ENCODE measurements at regions not wholly inside any gene's neighbourhood (a gene's known extent, or its start where the extent isn't known, plus 50 kb on each side); places are given as distances from the start of the nearest gene placed in this dataset.

- Histone ChIP-seq H3K4me2 (ENCODE audit: extremely low read depth, insufficient read depth, low read length) (no peak overlapping the region), H3K9ac (ENCODE audit: insufficient read depth, low read length) (no peak overlapping the region), H3K36me3 (ENCODE audit: control insufficient read depth, insufficient read depth, low read length) (no peaks in the 10 kb centered on the region), H2AFZ (ENCODE audit: low read length) (no peak overlapping the region), H3K9me3 (ENCODE audit: control insufficient read depth, insufficient read depth, low read depth, low read length) (no peaks in the 10 kb centered on the region), H3K79me2 (ENCODE audit: control insufficient read depth, insufficient read depth, low read length) (no peaks in the 10 kb centered on the region), H3K27me3 (ENCODE audit: control insufficient read depth, insufficient read depth, low read length) (no peaks in the 10 kb centered on the region), H3K4me1 (ENCODE audit: control insufficient read depth, extremely low read depth, insufficient read depth, low read length) (no peaks in the 10 kb centered on the region), H3K27ac (ENCODE audit: insufficient read depth, low read length) (no peak overlapping the region), H4K20me1 (ENCODE audit: control insufficient read depth, extremely low read depth, insufficient read depth, low read length) (no peaks in the 10 kb centered on the region), H3K4me3 (replicated peaks in 1 of 4; ENCODE audit: control extremely low read depth in 1 of 4, insufficient read depth in 1 of 4, low read depth in 3 of 4, low read length in 4 of 4) (no peak overlapping the region)
- TF ChIP-seq CTCF (conservative IDR thresholded peaks at IDR 0.05 in 1 of 2, IDR thresholded peaks at IDR 0.05 in 1 of 2; ENCODE audit: low read depth in 1 of 2, low read length in 2 of 2), result no peak
- no peak for TF ChIP-seq EZH2 (IDR thresholded peaks at IDR 0.05; ENCODE audit: low read length, missing control alignments)
- no peak for DNase-seq (ENCODE audit: low read depth in 2 of 2)
Observed at GRCh38 chr2:142786918-142787702, 90.4 kb upstream of the KYNU start.

- H3K27ac ChIP-seq (ENCODE audit: insufficient read depth, low read length), result no peak overlapping the region
- no peaks in the 10 kb centered on the region for H4K20me1 ChIP-seq (ENCODE audit: control insufficient read depth, extremely low read depth, insufficient read depth, low read length)
- no peak overlapping the region for H3K4me3 ChIP-seq (replicated peaks in 1 of 4; ENCODE audit: control extremely low read depth in 1 of 4, insufficient read depth in 1 of 4, low read depth in 3 of 4, low read length in 4 of 4)
- no peaks in the 10 kb centered on the region for H3K27me3 ChIP-seq (ENCODE audit: control insufficient read depth, insufficient read depth, low read length)
- no peaks in the 10 kb centered on the region for H3K79me2 ChIP-seq (ENCODE audit: control insufficient read depth, insufficient read depth, low read length)
- no peak for DNase-seq (ENCODE audit: low read depth in 2 of 2)
- no peaks in the 10 kb centered on the region for H3K4me1 ChIP-seq (ENCODE audit: control insufficient read depth, extremely low read depth, insufficient read depth, low read length)
- no peak overlapping the region for H3K4me2 ChIP-seq (ENCODE audit: extremely low read depth, insufficient read depth, low read length)
- no peak overlapping the region for H2AFZ ChIP-seq (ENCODE audit: low read length)
- H3K9me3 ChIP-seq (ENCODE audit: control insufficient read depth, insufficient read depth, low read depth, low read length), result no peaks in the 10 kb centered on the region
- TF ChIP-seq CTCF (conservative IDR thresholded peaks at IDR 0.05 in 1 of 2, IDR thresholded peaks at IDR 0.05 in 1 of 2; ENCODE audit: low read depth in 1 of 2, low read length in 2 of 2) (no peak), EZH2 (IDR thresholded peaks at IDR 0.05; ENCODE audit: low read length, missing control alignments) (no peak)
- no peaks in the 10 kb centered on the region for H3K36me3 ChIP-seq (ENCODE audit: control insufficient read depth, insufficient read depth, low read length)
- no peak overlapping the region for H3K9ac ChIP-seq (ENCODE audit: insufficient read depth, low read length)
Observed at GRCh38 chr2:142782942-142783443, 94.5 kb upstream of the KYNU start.

GRCh38 chr2:142781146-142781545, 96.3 kb upstream of the KYNU start:
- Histone ChIP-seq H3K27ac (ENCODE audit: insufficient read depth, low read length) (no peak overlapping the region), H3K36me3 (ENCODE audit: control insufficient read depth, insufficient read depth, low read length) (no peaks in the 10 kb centered on the region), H2AFZ (ENCODE audit: low read length) (no peak overlapping the region), H3K4me3 (replicated peaks in 1 of 4; ENCODE audit: control extremely low read depth in 1 of 4, insufficient read depth in 1 of 4, low read depth in 3 of 4, low read length in 4 of 4) (no peak overlapping the region), H3K79me2 (ENCODE audit: control insufficient read depth, insufficient read depth, low read length) (no peaks in the 10 kb centered on the region), H3K4me2 (ENCODE audit: extremely low read depth, insufficient read depth, low read length) (no peak overlapping the region), H3K9me3 (ENCODE audit: control insufficient read depth, insufficient read depth, low read depth, low read length) (no peaks in the 10 kb centered on the region), H3K4me1 (ENCODE audit: control insufficient read depth, extremely low read depth, insufficient read depth, low read length) (no peaks in the 10 kb centered on the region), H3K9ac (ENCODE audit: insufficient read depth, low read length) (no peak overlapping the region), H3K27me3 (ENCODE audit: control insufficient read depth, insufficient read depth, low read length) (no peaks in the 10 kb centered on the region), H4K20me1 (ENCODE audit: control insufficient read depth, extremely low read depth, insufficient read depth, low read length) (no peaks in the 10 kb centered on the region)
- DNase-seq (ENCODE audit: low read depth in 2 of 2), result no peak
- TF ChIP-seq EZH2 (IDR thresholded peaks at IDR 0.05; ENCODE audit: low read length, missing control alignments), result no peak
- no peak for TF ChIP-seq CTCF (conservative IDR thresholded peaks at IDR 0.05 in 1 of 2, IDR thresholded peaks at IDR 0.05 in 1 of 2; ENCODE audit: low read depth in 1 of 2, low read length in 2 of 2)
